ENCODE measurements at regions not wholly inside any gene's neighbourhood (a gene's known extent, or its start where the extent isn't known, plus 50 kb on each side); places are given as distances from the start of the nearest gene placed in this dataset.

DNA sequence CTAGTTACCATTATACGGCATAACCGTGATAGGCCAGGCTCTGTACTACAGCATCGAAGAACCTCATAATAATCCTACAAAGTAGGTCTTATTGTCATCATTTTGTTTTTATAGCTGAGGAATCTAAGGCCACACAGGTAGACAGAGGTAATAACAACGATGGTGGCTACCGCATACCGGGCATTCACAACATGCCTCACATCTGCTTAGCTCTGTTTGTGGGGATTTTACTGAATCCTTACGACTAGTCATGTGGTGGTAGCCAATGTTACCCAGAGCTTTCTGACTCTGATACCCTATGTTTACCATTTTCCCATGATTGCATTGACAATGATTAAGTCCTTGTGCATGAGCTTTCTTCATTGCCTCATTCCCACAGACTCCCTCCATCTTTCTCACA is 269.4 kb downstream of the TCF7L2 start:
- peaks cover 0 to 9% (median 0%) of the 10 kb centered on the region in 3 donors for H3K27me3 Mint-ChIP-seq (ENCODE audit: low read depth in 3 of 3)
- no peaks in the 10 kb centered on the region for H3K9me3 Mint-ChIP-seq
- no peak for DNase-seq
- no peak overlapping the region for H3K4me3 Mint-ChIP-seq
- no peaks in the 10 kb centered on the region for H3K4me1 Mint-ChIP-seq
- no peaks in the 10 kb centered on the region for H3K36me3 Mint-ChIP-seq
- no peak overlapping the region for H3K27ac Mint-ChIP-seq

DNA sequence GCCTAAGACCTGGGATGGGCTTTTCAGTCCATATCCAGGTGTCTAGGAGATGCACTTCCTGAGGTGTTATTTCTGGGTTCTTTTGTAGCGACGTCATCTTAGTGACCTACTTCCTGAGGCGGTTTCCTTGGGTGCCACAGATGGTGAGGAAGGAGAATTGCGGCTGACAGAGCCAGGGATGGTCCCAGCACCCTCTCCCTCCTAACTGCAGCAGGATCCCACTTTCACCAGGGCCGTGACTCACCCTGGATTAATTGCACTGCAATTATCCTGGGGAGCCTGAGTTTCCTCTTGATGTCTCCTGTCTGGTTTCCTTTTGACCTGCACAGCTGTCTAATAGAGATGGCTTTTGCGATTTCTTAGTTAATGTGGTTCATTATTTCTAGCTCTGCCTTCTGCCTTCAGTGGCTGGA is 271.7 kb downstream of the TCF7L2 start:
- Mint-ChIP-seq H3K36me3 (no peaks in the 10 kb centered on the region), H3K27me3 (ENCODE audit: low read depth in 3 of 3) (peaks cover 0 to 14% (median 0%) of the 10 kb centered on the region in 3 donors), H3K27ac (no peak overlapping the region), H3K4me1 (peaks cover 6 to 14% of the 10 kb centered on the region in 2 donors), H3K4me3 (no peak overlapping the region), H3K9me3 (peaks cover 0 to 3% (median 0%) of the 10 kb centered on the region in 6 donors)
- DNase-seq = no peak

DNA sequence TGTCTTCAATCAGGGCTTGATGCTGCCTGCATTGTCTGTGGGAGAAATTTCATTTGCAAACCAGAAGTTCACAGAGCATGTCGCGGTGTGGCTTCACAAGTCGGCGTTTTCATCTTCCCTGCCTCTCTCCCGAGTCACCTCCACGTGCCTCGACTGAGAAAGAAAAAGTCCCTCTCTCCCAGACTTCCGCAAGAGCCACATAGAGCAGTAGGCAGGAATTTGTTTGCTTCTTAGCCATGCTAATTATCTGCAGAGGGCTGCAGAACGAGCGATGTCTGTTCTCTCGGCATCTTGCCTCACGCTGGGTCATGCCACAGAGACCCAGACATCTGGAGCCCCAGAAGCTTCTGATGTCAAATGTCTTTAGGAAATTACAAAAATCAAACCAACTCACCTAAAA is 272.2 kb downstream of the TCF7L2 start:
- Mint-ChIP-seq H3K9me3 (peaks cover 0 to 3% (median 0%) of the 10 kb centered on the region in 6 donors), H3K27ac (no peak overlapping the region)

DNA sequence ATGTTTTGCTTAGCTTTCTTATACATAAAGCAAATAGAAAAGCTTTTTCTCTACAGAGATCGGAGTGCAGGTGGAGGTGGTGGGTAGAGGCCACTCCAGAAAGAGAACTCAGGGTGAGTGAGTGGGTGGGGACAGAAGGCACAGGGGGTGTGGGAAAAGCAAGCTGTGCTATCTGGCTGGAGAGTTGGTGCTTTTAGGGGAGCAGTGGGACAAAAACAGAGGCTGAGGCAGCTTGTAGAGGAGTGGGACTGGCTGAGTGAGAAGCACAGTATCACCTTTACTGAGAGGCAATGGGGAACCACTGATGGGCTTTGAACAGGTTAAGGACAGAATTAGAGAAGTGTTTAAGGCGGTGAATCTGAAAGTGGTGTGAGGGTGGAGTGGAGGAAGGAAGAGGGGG is 275.3 kb downstream of the TCF7L2 start:
- Mint-ChIP-seq H3K36me3 (no peaks in the 10 kb centered on the region), H3K9me3 (peaks cover 0 to 3% (median 0%) of the 10 kb centered on the region in 6 donors), H3K27ac (no peak overlapping the region), H3K4me3 (no peak overlapping the region), H3K4me1 (peaks cover 6 to 17% of the 10 kb centered on the region in 2 donors), H3K27me3 (ENCODE audit: low read depth in 3 of 3) (peaks cover 0 to 20% (median 4%) of the 10 kb centered on the region in 3 donors)
- no peak for DNase-seq

More for the DNA sequence above, 272.2 kb downstream of the TCF7L2 start:
- Mint-ChIP-seq H3K4me1 (peaks cover 6 to 17% of the 10 kb centered on the region in 2 donors), H3K4me3 (no peak overlapping the region), H3K36me3 (no peaks in the 10 kb centered on the region), H3K27me3 (ENCODE audit: low read depth in 3 of 3) (peaks cover 0 to 14% (median 0%) of the 10 kb centered on the region in 3 donors)
- DNase-seq = no peak

DNA sequence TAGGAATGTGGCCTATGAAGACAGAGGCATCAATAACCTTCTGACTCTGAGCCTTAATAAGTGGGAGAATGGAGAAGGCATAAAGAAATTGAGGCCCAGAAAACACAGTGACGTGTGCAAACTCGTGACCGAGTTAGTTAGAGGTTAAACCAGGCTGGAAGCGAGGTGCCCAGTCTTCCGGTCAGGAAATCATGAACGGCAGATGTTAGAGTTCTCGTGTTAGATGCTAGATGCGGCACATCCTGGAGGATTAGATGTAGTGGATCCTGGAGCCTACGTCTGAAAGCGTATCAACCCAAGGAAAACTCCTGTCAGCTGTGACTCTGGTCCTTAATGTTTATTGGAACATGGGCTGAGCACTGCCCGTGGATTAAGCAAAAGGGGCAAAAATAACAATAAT is 275.9 kb downstream of the TCF7L2 start:
- Mint-ChIP-seq H3K4me1 (peaks cover 6 to 17% of the 10 kb centered on the region in 2 donors), H3K27ac (no peak overlapping the region), H3K4me3 (no peak overlapping the region), H3K36me3 (no peaks in the 10 kb centered on the region), H3K27me3 (ENCODE audit: low read depth in 3 of 3) (peaks cover 0 to 20% (median 4%) of the 10 kb centered on the region in 3 donors), H3K9me3 (peaks cover 0 to 3% (median 0%) of the 10 kb centered on the region in 6 donors)
- DNase-seq = no peak

DNA sequence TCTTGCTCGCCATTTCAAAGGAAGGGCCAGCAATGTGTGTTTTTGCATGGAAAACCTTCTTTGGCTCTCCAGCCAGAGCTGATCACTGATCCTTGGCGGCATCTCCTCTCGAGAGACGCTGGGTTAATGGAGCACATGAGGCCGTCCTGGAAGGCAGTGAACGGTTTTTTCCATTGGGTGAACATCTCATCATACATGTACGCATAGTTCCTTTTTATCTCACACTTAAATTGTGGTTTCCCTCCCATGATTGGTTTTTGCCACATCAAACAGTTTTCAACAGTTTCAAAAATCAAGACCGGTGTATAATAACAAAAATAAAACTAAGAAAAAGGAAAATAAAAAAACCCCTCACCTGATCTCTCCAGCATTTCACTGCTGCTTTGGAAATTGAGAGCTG is 276.4 kb downstream of the TCF7L2 start:
- peaks cover 0 to 3% (median 0%) of the 10 kb centered on the region in 6 donors for H3K9me3 Mint-ChIP-seq
- no peak overlapping the region for H3K27ac Mint-ChIP-seq
- H3K4me3 Mint-ChIP-seq = no peak overlapping the region
- H3K36me3 Mint-ChIP-seq = no peaks in the 10 kb centered on the region
- peak in 1 of 3 donors; percentile 8 for DNase-seq
- peaks cover 6 to 17% of the 10 kb centered on the region in 2 donors for H3K4me1 Mint-ChIP-seq
- H3K27me3 Mint-ChIP-seq (ENCODE audit: low read depth in 3 of 3) = peaks cover 0 to 20% (median 6%) of the 10 kb centered on the region in 3 donors

DNA sequence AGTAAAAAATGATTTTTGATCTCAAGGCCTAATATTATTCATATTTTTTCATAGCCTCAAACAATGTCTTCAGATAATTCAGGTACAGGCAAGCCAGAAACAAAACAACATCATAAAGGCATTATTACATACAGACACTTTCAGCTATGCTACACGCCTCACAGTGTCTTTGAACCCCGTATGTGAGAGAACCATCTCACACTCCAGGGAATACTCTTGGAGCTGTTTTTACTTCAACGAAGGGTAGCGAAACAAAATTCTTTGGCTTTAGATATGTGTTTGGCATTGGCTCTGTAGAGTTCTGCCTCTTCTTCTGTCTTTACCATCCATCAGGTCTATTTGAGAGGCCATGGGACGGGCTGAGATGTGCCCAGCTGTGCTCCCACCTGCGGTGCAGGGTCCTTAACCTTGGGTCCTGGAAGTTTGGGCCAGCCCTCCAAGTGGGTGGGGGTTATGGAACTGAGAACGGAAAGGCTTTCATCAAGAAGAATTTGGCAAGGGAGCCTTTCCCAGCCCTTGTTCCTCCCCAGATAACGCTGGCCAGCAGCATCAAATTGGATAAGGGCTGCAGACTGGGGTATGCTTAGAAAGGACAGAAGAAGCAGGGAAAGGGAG is 276.9 kb downstream of the TCF7L2 start:
- H3K4me3 Mint-ChIP-seq = no peak overlapping the region

DNA sequence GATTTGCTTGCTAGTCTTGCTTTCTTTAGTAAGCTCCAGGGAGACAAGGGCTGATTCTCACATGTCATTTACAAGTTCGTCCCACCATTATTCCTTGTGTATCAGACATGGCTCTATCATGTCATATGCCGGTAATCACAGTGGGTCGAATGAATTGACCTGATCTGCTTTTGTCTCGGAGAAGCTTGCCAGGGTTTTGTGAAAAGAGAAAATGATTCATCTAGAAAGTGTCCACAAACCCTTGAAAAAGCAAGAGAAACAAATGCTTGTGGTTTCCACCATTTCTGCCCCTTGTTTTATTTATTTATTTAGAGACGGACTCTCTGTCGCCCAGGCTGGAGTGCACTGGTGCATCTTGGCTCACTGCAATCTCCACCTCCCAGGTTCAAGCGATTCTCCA is 278.5 kb downstream of the TCF7L2 start:
- DNase-seq = no peak
- Mint-ChIP-seq H3K9me3 (peaks cover 0 to 3% (median 0%) of the 10 kb centered on the region in 6 donors), H3K36me3 (no peaks in the 10 kb centered on the region), H3K4me3 (no peak overlapping the region), H3K4me1 (peaks cover 11 to 17% of the 10 kb centered on the region in 2 donors), H3K27ac (no peak overlapping the region), H3K27me3 (ENCODE audit: low read depth in 3 of 3) (peaks cover 2 to 14% (median 6%) of the 10 kb centered on the region in 3 donors)

More for the DNA sequence above, 276.9 kb downstream of the TCF7L2 start:
- peaks cover 0 to 3% (median 0%) of the 10 kb centered on the region in 6 donors for H3K9me3 Mint-ChIP-seq
- H3K27me3 Mint-ChIP-seq (ENCODE audit: low read depth in 3 of 3) = peaks cover 0 to 17% (median 6%) of the 10 kb centered on the region in 3 donors
- H3K27ac Mint-ChIP-seq = no peak overlapping the region
- no peaks in the 10 kb centered on the region for H3K36me3 Mint-ChIP-seq
- H3K4me1 Mint-ChIP-seq = peaks cover 6 to 17% of the 10 kb centered on the region in 2 donors
- no peak for DNase-seq

DNA sequence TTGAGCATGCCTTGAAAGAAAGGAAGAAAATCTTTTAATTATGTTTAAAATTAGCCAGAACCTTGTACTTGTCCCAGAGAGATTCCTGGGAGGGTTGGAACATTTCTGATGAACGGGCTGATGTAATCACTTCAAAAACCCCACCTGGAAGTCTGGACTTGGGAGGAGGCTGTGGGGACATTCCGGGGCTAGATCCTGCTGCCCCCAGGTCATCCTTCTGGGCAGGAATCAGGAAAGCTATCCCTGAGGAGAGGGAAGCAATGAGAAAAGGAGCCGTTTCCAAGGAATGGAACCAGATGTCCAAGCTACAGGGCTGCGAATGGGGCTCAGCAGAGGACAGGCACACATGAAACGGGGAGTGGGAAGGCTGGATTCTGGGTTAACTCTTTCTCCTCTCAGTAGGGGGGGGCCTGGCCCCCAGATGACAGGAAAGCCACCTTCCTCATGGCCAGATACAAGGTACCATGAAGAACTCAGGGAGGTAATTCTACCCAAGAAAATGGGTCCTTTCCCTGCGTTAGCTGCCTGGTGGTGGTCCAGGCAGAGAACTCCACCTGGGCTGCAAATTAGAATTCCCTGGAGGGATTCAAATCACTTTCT is 280.1 kb downstream of the TCF7L2 start:
- no peak overlapping the region for H3K27ac Mint-ChIP-seq
- no peak overlapping the region for H3K4me3 Mint-ChIP-seq
- DNase-seq = no peak
- peaks cover 4 to 11% (median 6%) of the 10 kb centered on the region in 3 donors for H3K27me3 Mint-ChIP-seq (ENCODE audit: low read depth in 3 of 3)
- H3K4me1 Mint-ChIP-seq = peaks cover 11 to 17% of the 10 kb centered on the region in 2 donors
- no peaks in the 10 kb centered on the region for H3K36me3 Mint-ChIP-seq
- H3K9me3 Mint-ChIP-seq = peaks cover 0 to 3% (median 0%) of the 10 kb centered on the region in 6 donors

DNA sequence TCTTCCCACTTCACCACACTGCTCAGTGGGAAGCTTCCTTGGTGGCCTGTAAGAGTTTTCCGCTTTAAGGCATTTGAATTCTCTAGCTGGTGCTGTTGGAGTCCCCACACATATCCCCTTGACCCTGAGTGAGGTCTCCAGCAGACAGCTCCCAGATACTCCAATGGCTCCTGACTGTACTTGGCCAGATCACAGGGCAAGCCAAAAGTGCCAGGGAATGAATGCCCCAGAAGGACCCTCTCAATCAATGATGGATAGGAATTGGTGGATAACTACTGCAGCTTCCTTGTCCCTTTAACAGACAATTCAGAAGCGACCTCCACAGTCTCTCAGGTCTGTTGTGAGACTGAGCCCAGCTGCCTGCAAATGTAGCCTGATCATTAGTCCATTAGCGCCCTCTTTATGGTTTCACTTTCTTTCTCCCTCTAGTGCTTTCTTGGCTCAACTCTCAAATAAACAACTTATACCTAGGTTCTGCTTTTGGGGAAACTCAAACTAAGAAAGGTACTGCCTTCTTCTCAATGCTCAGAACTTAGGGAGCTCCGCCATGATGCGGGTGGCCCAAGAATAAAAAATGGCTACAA is 283.0 kb downstream of the TCF7L2 start:
- peaks cover 4 to 6% (median 5%) of the 10 kb centered on the region in 3 donors for H3K27me3 Mint-ChIP-seq (ENCODE audit: low read depth in 3 of 3)
- peak overlapping the region in 2 of 5 donors; percentile 42 to 67 for H3K4me3 Mint-ChIP-seq
- H3K4me1 Mint-ChIP-seq = peaks cover 0 to 5% of the 10 kb centered on the region in 2 donors
- no peaks in the 10 kb centered on the region for H3K36me3 Mint-ChIP-seq
- no peaks in the 10 kb centered on the region for H3K9me3 Mint-ChIP-seq
- no peak overlapping the region for H3K27ac Mint-ChIP-seq
- no peak for DNase-seq

DNA sequence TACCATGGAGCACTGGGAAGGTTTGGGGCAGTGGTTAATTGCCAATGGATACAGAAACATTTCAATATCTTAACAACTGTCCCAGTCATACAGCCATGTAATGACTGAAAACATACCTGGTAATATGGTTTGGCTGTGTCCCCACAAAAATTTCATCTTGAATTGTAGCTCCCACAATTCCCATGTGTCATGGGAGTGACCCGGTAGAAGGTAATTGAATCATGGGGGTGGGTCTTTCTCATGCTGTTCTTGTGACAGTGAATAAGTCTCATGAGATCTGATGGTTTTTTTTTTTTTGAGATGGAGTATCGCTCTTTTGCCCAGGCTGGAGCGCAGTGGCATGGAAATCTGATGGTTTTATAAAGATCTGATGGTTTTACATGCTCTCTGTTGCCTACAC is 284.4 kb downstream of the TCF7L2 start:
- Mint-ChIP-seq H3K27me3 (ENCODE audit: low read depth in 3 of 3) (peaks cover 0 to 9% (median 3%) of the 10 kb centered on the region in 3 donors), H3K27ac (no peak overlapping the region), H3K4me3 (no peak overlapping the region), H3K4me1 (peaks cover 0 to 5% of the 10 kb centered on the region in 2 donors), H3K9me3 (no peaks in the 10 kb centered on the region), H3K36me3 (no peaks in the 10 kb centered on the region)
- DNase-seq = no peak

DNA sequence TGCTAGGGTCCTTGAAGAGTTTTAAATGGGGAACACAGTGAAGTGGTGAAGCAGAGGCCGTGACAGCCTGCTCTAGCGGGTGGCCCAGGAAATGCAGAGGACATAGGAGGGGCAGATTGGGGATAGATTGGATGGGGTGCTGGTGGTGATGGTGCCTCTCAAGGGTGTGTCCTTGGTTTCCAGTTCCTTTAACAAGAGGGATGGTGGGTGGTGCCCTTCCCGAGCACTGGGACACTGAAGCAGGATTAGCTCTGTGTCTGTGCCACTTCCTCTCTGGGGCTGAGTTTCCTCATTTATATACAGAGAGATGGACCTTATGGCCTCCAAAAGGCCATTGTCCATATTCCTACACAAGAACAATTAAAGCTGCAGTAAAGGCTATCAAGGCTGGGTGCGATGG is 285.5 kb downstream of the TCF7L2 start:
- Mint-ChIP-seq H3K36me3 (no peaks in the 10 kb centered on the region), H3K4me3 (no peak overlapping the region), H3K27me3 (ENCODE audit: low read depth in 3 of 3) (peaks cover 0 to 9% (median 1%) of the 10 kb centered on the region in 3 donors), H3K9me3 (no peaks in the 10 kb centered on the region), H3K27ac (no peak overlapping the region), H3K4me1 (peaks cover 0 to 5% of the 10 kb centered on the region in 2 donors)
- no peak for DNase-seq

DNA sequence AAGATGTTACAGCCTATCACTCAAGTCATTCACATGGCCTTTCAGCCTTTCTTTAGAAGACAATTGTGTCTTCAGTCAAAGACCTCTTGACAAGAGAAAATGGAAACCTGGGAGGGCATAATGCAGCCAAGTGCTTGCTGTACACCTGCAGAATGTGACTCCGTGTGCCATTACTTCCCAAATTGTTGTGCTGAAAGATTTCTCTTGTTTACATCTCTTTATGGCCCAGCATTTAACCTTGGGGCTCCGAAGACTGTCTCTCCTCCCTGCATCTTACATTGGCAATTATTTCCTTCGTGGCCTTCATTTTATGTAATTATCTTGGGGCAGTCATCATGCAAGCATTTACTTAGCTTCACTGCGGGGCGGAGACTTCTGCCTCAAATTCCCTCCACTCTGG is 287.0 kb downstream of the TCF7L2 start:
- Mint-ChIP-seq H3K4me1 (peaks cover 0 to 5% of the 10 kb centered on the region in 2 donors), H3K4me3 (no peak overlapping the region), H3K36me3 (no peaks in the 10 kb centered on the region), H3K27ac (no peak overlapping the region), H3K9me3 (no peaks in the 10 kb centered on the region), H3K27me3 (ENCODE audit: low read depth in 3 of 3) (peaks cover 0 to 9% (median under 1%) of the 10 kb centered on the region in 3 donors)
- DNase-seq = no peak

Measured in immature natural killer cell (primary cell).